Upper lobe of left lung (tissue), 6 donors: ENCODE measurements at regions not wholly inside any gene's neighbourhood (a gene's known extent, or its start where the extent isn't known, plus 50 kb on each side); places are given as distances from the start of the nearest gene placed in this dataset.
A peak's percentile ranks its signal among the peaks of the same experiment; 100 is the strongest.

ENCODE experiments used
- ATAC-seq, 2 donors: fragments of 200-7000 bp; cut with Tn5 transposase; one replicate each; pipeline ENCODE4 v1.9.1; 2022; ENCODE audit warnings: mild to moderate bottlenecking in 2 of 2, moderate library complexity in 2 of 2; ENCODE audit not compliant: low FRiP score in 2 of 2
- DNase-seq, 2 donors: peaks; one replicate each; pipeline ENCODE4 v3.0.0-alpha.2; 2019 to 2020
- H3K27ac ChIP-seq, 4 donors: fragments of 200-600 bp; sonication (generic); one replicate each; pipeline ENCODE4 v1.5.1; 2016 to 2019
- H3K27me3 ChIP-seq, 4 donors: fragments of 200-600 bp; sonication (generic); one replicate each; pipeline ENCODE4 v1.5.1; 2017 to 2019
- H3K36me3 ChIP-seq, 4 donors: fragments of 200-600 bp; sonication (generic); one replicate each; pipeline ENCODE4 v1.5.1; 2016 to 2019
- H3K4me1 ChIP-seq, 4 donors: fragments of 200-600 bp; sonication (generic); one replicate each; pipeline ENCODE4 v1.5.1; 2018 to 2019
- H3K4me3 ChIP-seq, 4 donors: fragments of 200-600 bp; sonication (generic); one replicate each; pipeline ENCODE4 v1.5.1; 2017 to 2019; ENCODE audit warnings: mild to moderate bottlenecking in 2 of 4, moderate library complexity in 1 of 4
- H3K9me3 ChIP-seq, 4 donors: fragments of 200-600 bp; sonication (generic); one replicate each; pipeline ENCODE4 v1.5.1; 2018 to 2019
- CTCF ChIP-seq, 6 experiments: fragments of 450-650 bp in 4 of 6; fragments of 200-600 bp in 2 of 6; sonication (generic) in 2 of 6; IDR thresholded peaks; one replicate each; pipeline ENCODE4 v1.5.1; 2016 to 2019; ENCODE audit warnings: antibody characterized with exemption in 6 of 6
- EP300 ChIP-seq, 4 donors: sonication (generic); formaldehyde crosslinking; IDR thresholded peaks; one replicate each; pipeline ENCODE4 v1.5.1; 2017; ENCODE audit warnings: antibody characterized with exemption in 4 of 4, control low read depth in 2 of 4
- POLR2A ChIP-seq, 4 donors: fragments of 450-650 bp; IDR thresholded peaks; one replicate each; pipeline ENCODE4 v1.5.1; 2016 to 2017; ENCODE audit warnings: antibody characterized with exemption in 4 of 4, mild to moderate bottlenecking in 2 of 4
- POLR2AphosphoS5 ChIP-seq, 2 donors: sonication (generic); formaldehyde crosslinking; IDR thresholded peaks; one replicate each; pipeline ENCODE4 v1.5.1; 2017; ENCODE audit warnings: antibody characterized with exemption in 2 of 2
- WGBS, 2 donors: methylation state at CpG; one replicate each; pipeline ENCODE4 v1.1.5; 2017 to 2018; 5-methylcytosine and 5-hydroxymethylcytosine counted together
- donor health status: DM: no; HTN: no; CAD: no; lungs with moderate emphysema.
- donor health status: DM: no; HTN: yes; CAD: no; lungs with severe emphysema.

GRCh38 chr14:41297576-41298327 lies 308.9 kb upstream of the LRFN5 start:
- 52 to 56% methylated on average over 5 of the region's 5 CpGs for WGBS, 2 donors
- ATAC-seq (no peak), DNase-seq (no peak)
- TF ChIP-seq CTCF (IDR thresholded peaks at IDR 0.05) (no peak), POLR2A (IDR thresholded peaks at IDR 0.05) (no peak), EP300 (IDR thresholded peaks at IDR 0.05) (no peak), POLR2AphosphoS5 (IDR thresholded peaks at IDR 0.05) (no peak)
- Histone ChIP-seq H3K4me1 (no peaks in the 10 kb centered on the region), H3K4me3 (no peak overlapping the region), H3K27me3 (no peaks in the 10 kb centered on the region), H3K9me3 (no peaks in the 10 kb centered on the region), H3K36me3 (no peaks in the 10 kb centered on the region), H3K27ac (no peak overlapping the region)

- no peaks in the 10 kb centered on the region for H3K9me3 ChIP-seq
- no peaks in the 10 kb centered on the region for H3K27me3 ChIP-seq
- TF ChIP-seq EP300 (IDR thresholded peaks at IDR 0.05) (no peak), CTCF (IDR thresholded peaks at IDR 0.05) (no peak), POLR2AphosphoS5 (IDR thresholded peaks at IDR 0.05) (no peak), POLR2A (IDR thresholded peaks at IDR 0.05) (no peak)
- ATAC-seq (no peak), DNase-seq (no peak)
- H3K36me3 ChIP-seq = no peaks in the 10 kb centered on the region
- H3K4me3 ChIP-seq = no peak overlapping the region
- no peaks in the 10 kb centered on the region for H3K4me1 ChIP-seq
- 89 to 91% methylated on average over 3 of the region's 3 CpGs for WGBS, 2 donors
- no peak overlapping the region for H3K27ac ChIP-seq
These were observed 310.9 kb upstream of the LRFN5 start for GRCh38 chr14:41295734-41296133.

- H3K4me1 ChIP-seq = no peaks in the 10 kb centered on the region
- H3K4me3 ChIP-seq = no peak overlapping the region
- WGBS, 2 donors = 71 to 78% methylated on average over 5 of the region's 5 CpGs
- no peak for DNase-seq
- TF ChIP-seq POLR2AphosphoS5 (IDR thresholded peaks at IDR 0.05) (no peak), CTCF (IDR thresholded peaks at IDR 0.05) (no peak), POLR2A (IDR thresholded peaks at IDR 0.05) (no peak), EP300 (IDR thresholded peaks at IDR 0.05) (no peak)
- H3K36me3 ChIP-seq = no peaks in the 10 kb centered on the region
- H3K27me3 ChIP-seq = no peaks in the 10 kb centered on the region
- no peak overlapping the region for H3K27ac ChIP-seq
- H3K9me3 ChIP-seq = no peaks in the 10 kb centered on the region
- no peak for ATAC-seq
These were observed 317.7 kb upstream of the LRFN5 start for GRCh38 chr14:41289025-41289424.

GRCh38 chr14:41285186-41285748 lies 321.4 kb upstream of the LRFN5 start:
- no peak overlapping the region for H3K27ac ChIP-seq
- TF ChIP-seq CTCF (IDR thresholded peaks at IDR 0.05) (no peak), POLR2A (IDR thresholded peaks at IDR 0.05) (no peak), POLR2AphosphoS5 (IDR thresholded peaks at IDR 0.05) (no peak), EP300 (IDR thresholded peaks at IDR 0.05) (no peak)
- 26 to 28% methylated on average over 4 of the region's 4 CpGs for WGBS, 2 donors
- H3K27me3 ChIP-seq = no peaks in the 10 kb centered on the region
- H3K9me3 ChIP-seq = no peaks in the 10 kb centered on the region
- H3K4me3 ChIP-seq = no peak overlapping the region
- H3K4me1 ChIP-seq = no peaks in the 10 kb centered on the region
- DNase-seq (no peak), ATAC-seq (no peak)
- H3K36me3 ChIP-seq = no peaks in the 10 kb centered on the region

GRCh38 chr14:41280745-41281144 lies 325.9 kb upstream of the LRFN5 start:
- DNase-seq = no peak
- TF ChIP-seq POLR2A (IDR thresholded peaks at IDR 0.05) (no peak), CTCF (IDR thresholded peaks at IDR 0.05) (peak in 1 of 6 experiments; percentile 17), POLR2AphosphoS5 (IDR thresholded peaks at IDR 0.05) (no peak), EP300 (IDR thresholded peaks at IDR 0.05) (no peak)
- Histone ChIP-seq H3K27ac (no peak overlapping the region), H3K9me3 (no peaks in the 10 kb centered on the region), H3K36me3 (no peaks in the 10 kb centered on the region), H3K4me1 (no peaks in the 10 kb centered on the region), H3K4me3 (no peak overlapping the region), H3K27me3 (no peaks in the 10 kb centered on the region)
- ATAC-seq = no peak
- 5 to 13% methylated on average over 1 of the region's 1 CpG for WGBS, 2 donors
